Peyer's patch (tissue), 4 donors: ENCODE measurements at regions not wholly inside any gene's neighbourhood (a gene's known extent, or its start where the extent isn't known, plus 50 kb on each side); places are given as distances from the start of the nearest gene placed in this dataset.

Experiments
- DNase-seq, 3 donors: peaks; one replicate each; pipeline ENCODE4 v3.0.0-alpha.2; 2017 to 2019
- H3K27ac ChIP-seq, 4 donors: fragments of 200-600 bp; sonication (generic); one replicate each; pipeline ENCODE4 v1.5.1; 2016 to 2019
- H3K27me3 ChIP-seq, 2 donors: fragments of 200-600 bp; sonication (generic); one replicate each; pipeline ENCODE4 v1.5.1; 2019
- H3K36me3 ChIP-seq, 3 donors: fragments of 200-600 bp; sonication (generic); one replicate each; pipeline ENCODE4 v1.5.1; 2016 to 2019
- H3K4me1 ChIP-seq, 4 donors: fragments of 200-600 bp; sonication (generic); one replicate each; pipeline ENCODE4 v1.5.1; 2016 to 2019
- H3K4me3 ChIP-seq, 4 donors: fragments of 200-600 bp; sonication (generic); 1 replicate in 3 of 4; 2 replicates in 1 of 4; pipeline ENCODE4 v1.5.1; 2016 to 2019; ENCODE audit warnings: mild to moderate bottlenecking in 1 of 4
- H3K9me3 ChIP-seq, 4 donors: fragments of 200-600 bp; sonication (generic); one replicate each; pipeline ENCODE4 v1.5.1; 2016 to 2019; ENCODE audit warnings: mild to moderate bottlenecking in 1 of 4
- CTCF ChIP-seq, 6 experiments: fragments of 450-650 bp in 4 of 6; fragments of 200-600 bp in 2 of 6; sonication (generic) in 1 of 6; IDR thresholded peaks; one replicate each; pipeline ENCODE4 v1.5.1; 2017 to 2019; ENCODE audit warnings: antibody characterized with exemption in 6 of 6, mild to moderate bottlenecking in 3 of 6, moderate library complexity in 1 of 6
- POLR2A ChIP-seq, 2 donors: fragments of 450-650 bp; IDR thresholded peaks; one replicate each; pipeline ENCODE4 v1.5.1; 2017; ENCODE audit warnings: antibody characterized with exemption in 2 of 2, mild to moderate bottlenecking in 2 of 2, moderate library complexity in 2 of 2

- Histone ChIP-seq H3K27me3 (no peaks in the 10 kb centered on the region), H3K27ac (no peak overlapping the region), H3K4me3 (no peak overlapping the region), H3K9me3 (no peaks in the 10 kb centered on the region), H3K36me3 (no peaks in the 10 kb centered on the region), H3K4me1 (peaks cover 0 to 7% (median 0%) of the 10 kb centered on the region in 4 donors)
- TF ChIP-seq CTCF (IDR thresholded peaks at IDR 0.05) = no peak
- no peak for TF ChIP-seq POLR2A (IDR thresholded peaks at IDR 0.05)
- DNase-seq = no peak
These were observed 70.9 kb downstream of the TNFSF18 start for GRCh38 chr1:172979828-172980227.

- H3K4me1 ChIP-seq = peaks cover 0 to 7% (median 0%) of the 10 kb centered on the region in 4 donors
- DNase-seq = no peak
- H3K27ac ChIP-seq = no peak overlapping the region
- H3K9me3 ChIP-seq = no peaks in the 10 kb centered on the region
- TF ChIP-seq POLR2A (IDR thresholded peaks at IDR 0.05) (no peak), CTCF (IDR thresholded peaks at IDR 0.05) (no peak)
- H3K36me3 ChIP-seq = no peaks in the 10 kb centered on the region
- no peak overlapping the region for H3K4me3 ChIP-seq
- H3K27me3 ChIP-seq = no peaks in the 10 kb centered on the region
These were observed 70.3 kb downstream of the TNFSF18 start for GRCh38 chr1:172980456-172980855.

- TF ChIP-seq POLR2A (IDR thresholded peaks at IDR 0.05) (no peak), CTCF (IDR thresholded peaks at IDR 0.05) (no peak)
- no peaks in the 10 kb centered on the region for H3K36me3 ChIP-seq
- no peaks in the 10 kb centered on the region for H3K27me3 ChIP-seq
- no peak for DNase-seq
- H3K4me3 ChIP-seq = no peak overlapping the region
- no peaks in the 10 kb centered on the region for H3K9me3 ChIP-seq
- H3K27ac ChIP-seq = no peak overlapping the region
- peaks cover 0 to 7% (median 0%) of the 10 kb centered on the region in 4 donors for H3K4me1 ChIP-seq
These were observed 69.8 kb downstream of the TNFSF18 start for GRCh38 chr1:172980971-172981370.
